Mesenchymal stem cell (in vitro differentiated cells and primary cell): ENCODE measurements at regions not wholly inside any gene's neighbourhood (a gene's known extent, or its start where the extent isn't known, plus 50 kb on each side); places are given as distances from the start of the nearest gene placed in this dataset.
"Not testable (repeated sequence)": the region's sequence is repeated elsewhere in the genome, so short reads cannot be mapped to it uniquely, and the experiment has no call there.

Experiments
- DNase-seq: peaks from one replicate; pipeline ENCODE4 v3.0.0-alpha.2; 2013
- H2AFZ ChIP-seq: one replicate; pipeline ENCODE4 v1.6.1; 2013; ENCODE audit warnings: low read depth, mild to moderate bottlenecking, control low read depth, inconsistent platforms, low read length, moderate library complexity
- H2AK5ac ChIP-seq: 2 replicates; pipeline ENCODE4 v1.6.1; 2013; ENCODE audit warnings: low read length, moderate library complexity, mild to moderate bottlenecking, inconsistent platforms; ENCODE audit not compliant: severe bottlenecking
- H2BK120ac ChIP-seq: one replicate; pipeline ENCODE4 v1.6.1; 2013; ENCODE audit warnings: low read depth, mild to moderate bottlenecking, inconsistent platforms, low read length, moderate library complexity
- H2BK12ac ChIP-seq, 2 experiments: one replicate each; pipeline ENCODE4 v1.6.1; 2013; ENCODE audit warnings: inconsistent platforms in 2 of 2, low read length in 2 of 2, mild to moderate bottlenecking in 2 of 2, moderate library complexity in 2 of 2, control low read depth in 1 of 2
- H2BK15ac ChIP-seq: one replicate; pipeline ENCODE4 v1.6.1; 2013; ENCODE audit warnings: mild to moderate bottlenecking, low read depth, inconsistent platforms; ENCODE audit not compliant: poor library complexity, severe bottlenecking
- H2BK5ac ChIP-seq: 2 replicates; pipeline ENCODE4 v1.6.1; 2013; ENCODE audit warnings: low read depth, mild to moderate bottlenecking, low read length, control low read depth, inconsistent platforms; ENCODE audit not compliant: poor library complexity, severe bottlenecking
- H3K14ac ChIP-seq, 2 experiments: one replicate each; pipeline ENCODE4 v1.6.1; 2013; ENCODE audit warnings: inconsistent platforms in 2 of 2, low read length in 2 of 2, control low read depth in 1 of 2, mild to moderate bottlenecking in 1 of 2, moderate library complexity in 1 of 2
- H3K18ac ChIP-seq, 2 experiments: one replicate each; pipeline ENCODE4 v1.6.1; 2013; ENCODE audit warnings: inconsistent platforms in 2 of 2, low read length in 2 of 2, control low read depth in 1 of 2, low read depth in 1 of 2, mild to moderate bottlenecking in 1 of 2
- H3K23ac ChIP-seq, 2 experiments: one replicate each; pipeline ENCODE4 v1.6.1; 2013; ENCODE audit warnings: inconsistent platforms in 2 of 2, low read length in 2 of 2, mild to moderate bottlenecking in 2 of 2, moderate library complexity in 2 of 2, control low read depth in 1 of 2
- H3K27ac ChIP-seq: 2 replicates; pipeline ENCODE4 v1.5.1; 2013; ENCODE audit warnings: mild to moderate bottlenecking, moderate library complexity, low read length, control low read depth, inconsistent platforms; ENCODE audit not compliant: poor library complexity, severe bottlenecking
- H3K27me3 ChIP-seq, 2 experiments: 2 replicates each; pipeline versions ENCODE4 v1.6.1 to v1.7.0; 2013; ENCODE audit warnings: low read length in 2 of 2, mild to moderate bottlenecking in 2 of 2, moderate library complexity in 2 of 2, control low read depth in 1 of 2, inconsistent platforms in 1 of 2; ENCODE audit not compliant: control insufficient read depth in 1 of 2, insufficient read depth in 1 of 2
- H3K36me3 ChIP-seq, 2 experiments: 2 replicates each; pipeline versions ENCODE4 v1.6.1 to v1.7.0; 2013; ENCODE audit warnings: low read length in 2 of 2, control low read depth in 1 of 2, inconsistent platforms in 1 of 2, low read depth in 1 of 2, mild to moderate bottlenecking in 1 of 2; ENCODE audit not compliant: insufficient read depth in 2 of 2, control insufficient read depth in 1 of 2
- H3K4ac ChIP-seq, 2 experiments: one replicate each; pipeline ENCODE4 v1.6.1; 2013; ENCODE audit warnings: inconsistent platforms in 2 of 2, low read length in 2 of 2, mild to moderate bottlenecking in 2 of 2, moderate library complexity in 2 of 2, control low read depth in 1 of 2, low read depth in 1 of 2
- H3K4me1 ChIP-seq: 2 replicates; pipeline ENCODE4 v1.6.1; 2013; ENCODE audit warnings: low read depth, low read length, control low read depth; ENCODE audit not compliant: control insufficient read depth, insufficient read depth
- H3K4me2 ChIP-seq: 2 replicates; pipeline ENCODE4 v1.6.1; 2013; ENCODE audit warnings: low read length, mild to moderate bottlenecking, inconsistent platforms; ENCODE audit not compliant: poor library complexity, severe bottlenecking
- H3K4me3 ChIP-seq, 2 experiments: 2 replicates each; pipeline versions ENCODE4 v1.5.1 to v1.7.0; 2013; ENCODE audit warnings: low read length in 2 of 2, mild to moderate bottlenecking in 2 of 2, control low read depth in 1 of 2, low read depth in 1 of 2; ENCODE audit not compliant: insufficient read depth in 1 of 2
- H3K79me1 ChIP-seq: replicated peaks from 2 replicates; pipeline ENCODE4 v1.6.1; 2013; ENCODE audit warnings: mild to moderate bottlenecking, control low read depth, low read length, inconsistent platforms; ENCODE audit not compliant: poor library complexity, severe bottlenecking
- H3K9ac ChIP-seq: 2 replicates; pipeline ENCODE4 v1.7.0; 2013; ENCODE audit warnings: mild to moderate bottlenecking, low read length, moderate library complexity
- H3K9me3 ChIP-seq: 2 replicates; pipeline ENCODE4 v1.7.0; 2013; ENCODE audit warnings: mild to moderate bottlenecking, low read length; ENCODE audit not compliant: control insufficient read depth
- H4K8ac ChIP-seq: one replicate; pipeline ENCODE4 v1.6.1; 2013; ENCODE audit warnings: inconsistent platforms, mild to moderate bottlenecking, low read length, moderate library complexity
- H4K91ac ChIP-seq: one replicate; pipeline ENCODE4 v1.6.1; 2013; ENCODE audit warnings: mild to moderate bottlenecking, low read length, inconsistent platforms
- WGBS: methylation state at CpG from one replicate; pipeline ENCODE4 v1.1.7; 2013; ENCODE audit warnings: mixed read lengths; 5-methylcytosine and 5-hydroxymethylcytosine counted together

GRCh38 chr3:10655105-10655504, 149.7 kb upstream of the ATP2B2 start:
- H2AK5ac ChIP-seq = no peak overlapping the region
- H3K4me1 ChIP-seq = peaks cover 2% of the 10 kb centered on the region
- DNase-seq = no peak
- no peak overlapping the region for H3K14ac ChIP-seq
- H3K23ac ChIP-seq = no peak overlapping the region
- no peaks in the 10 kb centered on the region for H3K36me3 ChIP-seq
- H4K91ac ChIP-seq = no peak overlapping the region
- H3K79me1 ChIP-seq = no peaks in the 10 kb centered on the region
- no peak overlapping the region for H3K18ac ChIP-seq
- no peak overlapping the region for H3K9ac ChIP-seq
- H2BK120ac ChIP-seq = no peak overlapping the region
- WGBS = 67% methylated on average over 3 of the region's 3 CpGs
- H4K8ac ChIP-seq = no peak overlapping the region
- H3K4me2 ChIP-seq = no peak overlapping the region
- no peak overlapping the region for H2BK15ac ChIP-seq
- H2AFZ ChIP-seq = no peak overlapping the region
- H3K4me3 ChIP-seq = no peak overlapping the region
- H3K9me3 ChIP-seq = no peaks in the 10 kb centered on the region
- no peak overlapping the region for H3K27ac ChIP-seq
- H3K4ac ChIP-seq = no peak overlapping the region
- peaks cover 16 to 49% of the 10 kb centered on the region in 2 experiments for H3K27me3 ChIP-seq
- no peak overlapping the region for H2BK12ac ChIP-seq
- H2BK5ac ChIP-seq = no peak overlapping the region

- H3K23ac ChIP-seq, H3K4ac ChIP-seq, H3K79me1 ChIP-seq, H3K4me2 ChIP-seq, H3K9me3 ChIP-seq, H2BK15ac ChIP-seq, H2AK5ac ChIP-seq, H3K9ac ChIP-seq, DNase-seq, H3K4me1 ChIP-seq, H3K18ac ChIP-seq, H3K27ac ChIP-seq, H4K8ac ChIP-seq, H3K36me3 ChIP-seq, H2BK5ac ChIP-seq, H2BK12ac ChIP-seq, H3K14ac ChIP-seq, H2AFZ ChIP-seq, H3K4me3 ChIP-seq, H2BK120ac ChIP-seq, H4K91ac ChIP-seq: not testable (repeated sequence)
- peaks cover 16 to 44% of the 10 kb centered on the region in 2 experiments for H3K27me3 ChIP-seq
- 40% methylated on average over 4 of the region's 5 CpGs for WGBS
Observed at GRCh38 chr3:10657339-10657738, 152.0 kb upstream of the ATP2B2 start.

GRCh38 chr3:10665592-10665991, 150.4 kb upstream of the SLC6A11 start:
- Histone ChIP-seq H2BK120ac (no peak overlapping the region), H2AFZ (no peak overlapping the region), H3K9me3 (no peaks in the 10 kb centered on the region), H3K36me3 (no peaks in the 10 kb centered on the region), H3K4me1 (no peaks in the 10 kb centered on the region), H3K27me3 (peaks cover 17 to 56% of the 10 kb centered on the region in 2 experiments), H3K4me2 (no peak overlapping the region), H4K91ac (no peak overlapping the region), H3K9ac (no peak overlapping the region), H3K4me3 (no peak overlapping the region), H3K18ac (no peak overlapping the region), H4K8ac (no peak overlapping the region), H3K4ac (no peak overlapping the region), H2BK5ac (no peak overlapping the region), H2BK15ac (no peak overlapping the region), H3K27ac (no peak overlapping the region), H3K14ac (no peak overlapping the region), H2AK5ac (no peak overlapping the region), H3K23ac (no peak overlapping the region), H3K79me1 (no peaks in the 10 kb centered on the region), H2BK12ac (no peak overlapping the region)
- WGBS = 32% methylated on average over 1 of the region's 1 CpG
- no peak for DNase-seq

GRCh38 chr3:10666621-10667020, 149.4 kb upstream of the SLC6A11 start:
- Histone ChIP-seq H3K4me2 (no peak overlapping the region), H3K9me3 (no peaks in the 10 kb centered on the region), H3K27me3 (peaks cover 17 to 64% of the 10 kb centered on the region in 2 experiments), H2AFZ (no peak overlapping the region), H3K4ac (no peak overlapping the region), H3K4me1 (no peaks in the 10 kb centered on the region), H4K8ac (no peak overlapping the region), H3K36me3 (no peaks in the 10 kb centered on the region), H3K14ac (no peak overlapping the region), H3K18ac (no peak overlapping the region), H3K27ac (no peak overlapping the region), H3K79me1 (no peaks in the 10 kb centered on the region), H3K4me3 (no peak overlapping the region), H3K9ac (no peak overlapping the region), H2BK120ac (no peak overlapping the region), H2BK5ac (no peak overlapping the region), H3K23ac (no peak overlapping the region), H4K91ac (no peak overlapping the region), H2BK12ac (no peak overlapping the region), H2BK15ac (no peak overlapping the region), H2AK5ac (no peak overlapping the region)
- WGBS = 60% methylated on average over 6 of the region's 6 CpGs
- no peak for DNase-seq
